GM18520 (cell line): ENCODE measurements at regions not wholly inside any gene's neighbourhood (a gene's known extent, or its start where the extent isn't known, plus 50 kb on each side); places are given as distances from the start of the nearest gene placed in this dataset.
"Not testable (repeated sequence)": the region's sequence is repeated elsewhere in the genome, so short reads cannot be mapped to it uniquely, and the experiment has no call there.

ENCODE experiments used
- ATAC-seq: cut with Tn5 transposase; IDR thresholded peaks from one replicate; pipeline ENCODE4 v1.9.1; 2021; ENCODE audit not compliant: unreplicated experiment

- no peak for ATAC-seq
Observed at GRCh38 chr2:7621018-7621814, 704.0 kb downstream of the RNF144A start.

- ATAC-seq = no peak
Observed at GRCh38 chr2:7625392-7626138, 708.4 kb downstream of the RNF144A start.

- ATAC-seq = no peak
Observed at GRCh38 chr2:7626139-7626537, 708.9 kb downstream of the RNF144A start.

- no peak for ATAC-seq
Observed at GRCh38 chr2:7627583-7627982, 710.4 kb downstream of the RNF144A start.

- ATAC-seq = no peak
Observed at GRCh38 chr2:7632420-7632819, 715.2 kb downstream of the RNF144A start.

GRCh38 chr2:7633566-7634153 is 716.4 kb downstream of the RNF144A start:
- ATAC-seq = no peak

GRCh38 chr2:7634409-7634808 is 717.2 kb downstream of the RNF144A start:
- ATAC-seq = no peak

GRCh38 chr2:7639476-7639875 is 722.3 kb downstream of the RNF144A start:
- ATAC-seq = no peak

- ATAC-seq = not testable (repeated sequence)
Observed at GRCh38 chr2:7641272-7641671, 724.1 kb downstream of the RNF144A start.

- no peak for ATAC-seq
Observed at GRCh38 chr2:7646024-7646423, 728.8 kb downstream of the RNF144A start.

GRCh38 chr2:7646661-7647060 is 729.4 kb downstream of the RNF144A start:
- ATAC-seq = no peak

GRCh38 chr2:7648221-7648795 is 731.1 kb downstream of the RNF144A start:
- no peak for ATAC-seq

- ATAC-seq = no peak
Observed at GRCh38 chr2:7649461-7650228, 732.4 kb downstream of the RNF144A start.

- ATAC-seq = no peak
Observed at GRCh38 chr2:7653617-7654016, 736.4 kb downstream of the RNF144A start.

GRCh38 chr2:7655629-7656028 is 738.4 kb downstream of the RNF144A start:
- no peak for ATAC-seq

GRCh38 chr2:7657526-7657925 is 740.3 kb downstream of the RNF144A start:
- not testable (repeated sequence) for ATAC-seq

GRCh38 chr2:7658486-7658885 is 741.3 kb downstream of the RNF144A start:
- no peak for ATAC-seq

GRCh38 chr2:7660816-7661215 is 743.6 kb downstream of the RNF144A start:
- no peak for ATAC-seq

- no peak for ATAC-seq
Observed at GRCh38 chr2:7661502-7661901, 744.3 kb downstream of the RNF144A start.

GRCh38 chr2:7665880-7666279 is 748.7 kb downstream of the RNF144A start:
- ATAC-seq = no peak
